Endothelial cell of umbilical vein (primary cell): ENCODE measurements at regions not wholly inside any gene's neighbourhood (a gene's known extent, or its start where the extent isn't known, plus 50 kb on each side); places are given as distances from the start of the nearest gene placed in this dataset.

ENCODE experiments used
- BruUV-seq: library from RNA; stranded (reverse); fragments of 400-500 nt; replicated peaks from 2 replicates; lab custom pipeline; 2021; lab: Mats Ljungman, UMichigan
- CTCF ChIA-PET: fragments of 300-600, 350-600 bp; sonication (Branson Sonifier 250); formaldehyde crosslinking; loops from one replicate; lab custom pipeline; 2021; ENCODE audit warnings: antibody characterized with exemption, inconsistent platforms; lab: Charles Lee
- POLR2A ChIA-PET: fragments of 300-600, 350-600 bp; sonication (Branson Sonifier 250); formaldehyde crosslinking; loops from one replicate; lab custom pipeline; 2021; ENCODE audit warnings: antibody characterized with exemption, inconsistent platforms; lab: Charles Lee
- DNase-seq: peaks from one replicate; pipeline ENCODE4 v3.0.0-alpha.2; 2011; ENCODE audit warnings: low read depth, low spot score
- FAIRE-seq: peaks from 2 replicates; lab custom pipeline; 2011; peaks lifted over from hg19 to GRCh38; lab: Jason Lieb, UNC
- H2AFZ ChIP-seq: 2 replicates; pipeline ENCODE4 v1.6.0; 2012; ENCODE audit warnings: low read depth, low read length, control low read depth, inconsistent platforms
- H3K27ac ChIP-seq: 2 replicates; pipeline ENCODE4 v1.5.1; 2011; ENCODE audit warnings: low read depth, mild to moderate bottlenecking, control low read depth, low read length, moderate library complexity; ENCODE audit not compliant: insufficient read depth
- H3K27me3 ChIP-seq, 2 experiments: 2 replicates each; pipeline versions ENCODE4 v1.6.0 to v1.6.1; 2011; ENCODE audit warnings: low read length in 2 of 2, mixed read lengths in 1 of 2; ENCODE audit not compliant: control insufficient read depth in 2 of 2, insufficient read depth in 2 of 2
- H3K36me3 ChIP-seq, 2 experiments: 2 replicates in 1 of 2; 3 replicates in 1 of 2; pipeline ENCODE4 v1.5.1; 2011; ENCODE audit warnings: low read length in 2 of 2, mild to moderate bottlenecking in 1 of 2, moderate library complexity in 1 of 2; ENCODE audit not compliant: control insufficient read depth in 2 of 2, insufficient read depth in 2 of 2; ENCODE audit errors: extremely low read depth in 1 of 2
- H3K4me1 ChIP-seq: 3 replicates; pipeline ENCODE4 v1.5.1; 2011; ENCODE audit warnings: mild to moderate bottlenecking, low read length; ENCODE audit not compliant: control insufficient read depth, insufficient read depth; ENCODE audit errors: extremely low read depth
- H3K4me2 ChIP-seq: 2 replicates; pipeline ENCODE4 v1.6.1; 2011; ENCODE audit warnings: low read length, control low read depth, mixed read lengths; ENCODE audit not compliant: insufficient read depth
- H3K4me3 ChIP-seq, 3 experiments: fragments of 200-600 bp in 1 of 3; sonication (generic), shearing (Covaris generic) in 1 of 3; replicated peaks in 1 of 3; 2 replicates each; pipeline ENCODE4 v1.5.1; 2011 to 2016; ENCODE audit warnings: control low read depth in 3 of 3, low read length in 3 of 3, mild to moderate bottlenecking in 2 of 3, inconsistent platforms in 1 of 3, low read depth in 1 of 3, moderate library complexity in 1 of 3; ENCODE audit not compliant: insufficient read depth in 1 of 3
- H3K79me2 ChIP-seq: 2 replicates; pipeline ENCODE4 v1.6.0; 2012; ENCODE audit warnings: low read length, inconsistent platforms; ENCODE audit not compliant: control insufficient read depth, insufficient read depth
- H3K9ac ChIP-seq: replicated peaks from 2 replicates; pipeline ENCODE3; 2011; ENCODE audit warnings: low read length, control low read depth; ENCODE audit not compliant: insufficient read depth; ENCODE audit errors: extremely low read depth
- H3K9me1 ChIP-seq: replicated peaks from 3 replicates; pipeline ENCODE4 v1.6.0; 2011; ENCODE audit warnings: mild to moderate bottlenecking, low read length; ENCODE audit not compliant: control insufficient read depth, insufficient read depth; ENCODE audit errors: extremely low read depth
- H3K9me3 ChIP-seq: replicated peaks from 2 replicates; pipeline ENCODE4 v1.5.1; 2012; ENCODE audit warnings: low read length, inconsistent platforms; ENCODE audit not compliant: control insufficient read depth, insufficient read depth
- H4K20me1 ChIP-seq: replicated peaks from 2 replicates; pipeline ENCODE3; 2011; ENCODE audit warnings: mild to moderate bottlenecking, low read length; ENCODE audit not compliant: control insufficient read depth, insufficient read depth; ENCODE audit errors: extremely low read depth
- EZH2 ChIP-seq: IDR thresholded peaks from 2 replicates; pipeline ENCODE4 v1.6.1; 2012; ENCODE audit warnings: borderline replicate concordance, low read depth, mild to moderate bottlenecking, moderate library complexity, low read length, inconsistent platforms; ENCODE audit not compliant: severe bottlenecking
- FOS ChIP-seq: IDR thresholded peaks from 2 replicates; pipeline ENCODE4 v1.6.1; 2011; ENCODE audit warnings: mild to moderate bottlenecking, low read length, moderate library complexity, borderline replicate concordance; ENCODE audit not compliant: insufficient read depth
- GATA2 ChIP-seq: IDR thresholded peaks from 2 replicates; pipeline ENCODE4 v1.7.0; 2011; ENCODE audit warnings: low read depth, mild to moderate bottlenecking, moderate library complexity, mixed read lengths, low read length; ENCODE audit not compliant: insufficient read length, insufficient read depth
- JUN ChIP-seq: IDR thresholded peaks from 2 replicates; pipeline ENCODE4 v1.6.1; 2011; ENCODE audit warnings: borderline replicate concordance, low read depth; ENCODE audit not compliant: insufficient read length, insufficient read depth
- MYC ChIP-seq: IDR thresholded peaks from one replicate; pipeline ENCODE4 v1.6.1; 2011; ENCODE audit warnings: mild to moderate bottlenecking, low read depth, low read length
- POLR2A ChIP-seq: IDR thresholded peaks from 2 replicates; pipeline ENCODE4 v1.6.1; 2012; ENCODE audit warnings: low read depth, mild to moderate bottlenecking, control low read depth, low read length
- POLR2AphosphoS5 ChIP-seq: IDR thresholded peaks from 2 replicates; pipeline ENCODE4 v1.6.1; 2012; ENCODE audit warnings: low read depth, mild to moderate bottlenecking, control low read depth, low read length, moderate library complexity; ENCODE audit not compliant: insufficient read depth
- dilution Hi-C: fragments of 300-500 bp; cut with MboI; formaldehyde crosslinking; loops from one replicate; pipeline ENCODE4 v1.15.0; 2019; ENCODE audit warnings: low sequenced_read_pairs; ENCODE audit not compliant: extremely low pct_ligation_motif_present
- intact Hi-C: fragments of 100-400 bp; cut with micrococcal nuclease; formaldehyde crosslinking; loops from one replicate; pipeline ENCODE4 v1.10.0; 2022
- TF ChIP-seq, protein P1 (sequence below): IDR thresholded peaks from 2 replicates; pipeline ENCODE4 v1.6.1; 2011; ENCODE audit not compliant: insufficient read depth, insufficient read length
- TF ChIP-seq, protein P2 (sequence below), 2 donors: IDR thresholded peaks; 1 replicate in 1 of 2; 2 replicates in 1 of 2; pipeline ENCODE4 v1.5.1; 2011; ENCODE audit warnings: low read length in 2 of 2, mild to moderate bottlenecking in 2 of 2, moderate library complexity in 2 of 2, control low read depth in 1 of 2, inconsistent platforms in 1 of 2, low read depth in 1 of 2; ENCODE audit not compliant: insufficient read depth in 1 of 2; ENCODE audit errors: extremely low read depth in 1 of 2

DNA sequence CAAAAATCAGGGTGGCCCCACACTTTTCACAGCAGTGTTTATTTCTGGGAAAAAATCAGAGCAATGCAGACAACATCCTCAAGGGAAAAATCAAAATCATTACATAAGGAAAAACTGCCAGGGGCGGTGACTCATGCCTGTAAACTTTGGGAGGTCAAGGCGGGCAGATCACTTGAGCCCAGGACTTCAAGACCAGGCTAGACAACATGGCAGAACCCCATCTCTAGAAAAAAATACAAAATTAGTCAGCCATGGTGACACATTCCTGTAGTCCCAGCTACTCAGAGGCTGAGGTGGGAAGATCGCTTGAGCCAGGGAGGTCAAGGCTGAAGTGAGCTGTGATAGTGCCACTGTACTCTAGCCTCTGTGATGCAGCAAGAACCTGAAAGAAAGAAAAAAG, 102.8 kb downstream of the NAF1 start:
- Histone ChIP-seq H3K9ac (no peak overlapping the region), H3K36me3 (no peaks in the 10 kb centered on the region), H3K79me2 (no peaks in the 10 kb centered on the region), H3K9me3 (no peaks in the 10 kb centered on the region), H3K27ac (no peak overlapping the region), H2AFZ (no peak overlapping the region), H3K27me3 (no peaks in the 10 kb centered on the region), H3K4me2 (no peak overlapping the region), H4K20me1 (no peaks in the 10 kb centered on the region), H3K4me3 (no peak overlapping the region), H3K9me1 (no peaks in the 10 kb centered on the region), H3K4me1 (no peaks in the 10 kb centered on the region)
- TF ChIP-seq EZH2 (no peak), POLR2A (no peak), JUN (no peak), POLR2AphosphoS5 (no peak), GATA2 (no peak), FOS (no peak), MYC (no peak)
- TF ChIP-seq, protein P1, sequence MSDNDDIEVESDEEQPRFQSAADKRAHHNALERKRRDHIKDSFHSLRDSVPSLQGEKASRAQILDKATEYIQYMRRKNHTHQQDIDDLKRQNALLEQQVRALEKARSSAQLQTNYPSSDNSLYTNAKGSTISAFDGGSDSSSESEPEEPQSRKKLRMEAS = no peak
- TF ChIP-seq, protein P2, sequence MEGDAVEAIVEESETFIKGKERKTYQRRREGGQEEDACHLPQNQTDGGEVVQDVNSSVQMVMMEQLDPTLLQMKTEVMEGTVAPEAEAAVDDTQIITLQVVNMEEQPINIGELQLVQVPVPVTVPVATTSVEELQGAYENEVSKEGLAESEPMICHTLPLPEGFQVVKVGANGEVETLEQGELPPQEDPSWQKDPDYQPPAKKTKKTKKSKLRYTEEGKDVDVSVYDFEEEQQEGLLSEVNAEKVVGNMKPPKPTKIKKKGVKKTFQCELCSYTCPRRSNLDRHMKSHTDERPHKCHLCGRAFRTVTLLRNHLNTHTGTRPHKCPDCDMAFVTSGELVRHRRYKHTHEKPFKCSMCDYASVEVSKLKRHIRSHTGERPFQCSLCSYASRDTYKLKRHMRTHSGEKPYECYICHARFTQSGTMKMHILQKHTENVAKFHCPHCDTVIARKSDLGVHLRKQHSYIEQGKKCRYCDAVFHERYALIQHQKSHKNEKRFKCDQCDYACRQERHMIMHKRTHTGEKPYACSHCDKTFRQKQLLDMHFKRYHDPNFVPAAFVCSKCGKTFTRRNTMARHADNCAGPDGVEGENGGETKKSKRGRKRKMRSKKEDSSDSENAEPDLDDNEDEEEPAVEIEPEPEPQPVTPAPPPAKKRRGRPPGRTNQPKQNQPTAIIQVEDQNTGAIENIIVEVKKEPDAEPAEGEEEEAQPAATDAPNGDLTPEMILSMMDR (IDR thresholded peaks at IDR 0.05; ENCODE audit: extremely low read depth in 1 of 2, insufficient read depth in 1 of 2, low read depth in 1 of 2, low read length in 2 of 2) = no peak
- ChIA-PET POLR2A (no interaction called here), CTCF (no interaction called here)
- dilution Hi-C loops (no loop called here), intact Hi-C loops (no loop called here)
- no peak for FAIRE-seq
- BruUV-seq = no TSS peak
- no peak for DNase-seq
